ENCODE measurements at regions not wholly inside any gene's neighbourhood (a gene's known extent, or its start where the extent isn't known, plus 50 kb on each side); places are given as distances from the start of the nearest gene placed in this dataset.
A peak's percentile ranks its signal among the peaks of the same experiment; 100 is the strongest.

DNA sequence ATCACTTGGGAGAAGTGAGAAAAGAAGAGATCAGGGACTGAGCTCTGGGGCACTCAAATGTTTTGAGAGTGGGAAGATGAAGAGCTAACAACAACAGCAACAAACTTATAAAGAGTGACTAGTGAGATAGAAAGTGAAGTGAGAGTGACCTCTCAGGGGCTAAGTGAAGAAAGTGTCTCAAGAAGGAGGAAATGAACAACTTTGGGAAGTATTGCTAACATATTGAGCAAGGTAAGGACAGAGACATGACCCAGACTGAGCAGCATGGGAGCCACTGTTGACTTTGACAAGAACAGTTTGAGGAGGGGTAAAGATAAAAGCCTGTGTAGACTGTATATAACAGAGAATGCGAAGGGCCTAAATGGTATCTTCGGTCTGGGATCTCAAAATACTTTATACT is 155.1 kb upstream of the BTG1 start:
- no peak for DNase-seq (ENCODE audit: low read depth)

DNA sequence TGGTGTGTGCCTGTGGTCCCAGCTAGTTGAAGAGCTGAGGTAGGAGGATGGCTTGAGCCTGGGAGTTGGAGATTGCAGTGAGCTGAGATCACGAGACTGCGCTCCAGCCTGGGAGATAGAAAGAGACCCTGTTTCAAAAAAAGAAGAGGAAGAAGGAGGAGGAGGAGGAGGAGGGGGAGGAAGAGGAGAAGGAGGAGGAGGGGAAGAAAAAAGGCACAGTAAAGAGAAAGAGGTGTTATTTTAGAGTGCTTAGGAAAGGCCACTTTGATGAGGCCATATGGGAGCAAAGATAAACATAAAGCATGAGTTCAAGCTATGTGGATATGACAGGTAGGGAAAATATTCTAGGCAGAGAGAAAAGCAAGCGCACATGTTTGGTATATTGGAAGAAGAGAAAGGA is 154.1 kb upstream of the BTG1 start:
- DNase-seq (ENCODE audit: low read depth), result no peak

DNA sequence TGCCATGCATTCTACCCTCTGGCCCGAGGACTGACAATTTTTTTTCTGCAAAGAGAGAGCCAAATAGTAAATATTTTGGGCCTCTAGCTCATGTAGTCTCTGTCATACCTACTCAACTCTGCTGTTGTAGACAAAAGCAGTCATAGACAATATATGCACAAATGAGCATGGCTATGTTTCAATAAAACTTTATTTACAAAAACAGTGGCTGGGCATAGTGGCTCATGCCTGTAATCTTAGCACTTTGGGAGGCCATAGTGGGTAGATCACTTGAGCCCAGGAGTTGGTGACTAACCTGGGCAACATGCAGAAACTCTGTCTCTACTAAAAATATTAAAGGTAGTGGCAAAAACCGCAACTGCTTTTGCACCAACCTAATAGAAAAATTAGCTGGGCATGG is 153.7 kb upstream of the BTG1 start:
- no peak for DNase-seq (ENCODE audit: low read depth)

DNA sequence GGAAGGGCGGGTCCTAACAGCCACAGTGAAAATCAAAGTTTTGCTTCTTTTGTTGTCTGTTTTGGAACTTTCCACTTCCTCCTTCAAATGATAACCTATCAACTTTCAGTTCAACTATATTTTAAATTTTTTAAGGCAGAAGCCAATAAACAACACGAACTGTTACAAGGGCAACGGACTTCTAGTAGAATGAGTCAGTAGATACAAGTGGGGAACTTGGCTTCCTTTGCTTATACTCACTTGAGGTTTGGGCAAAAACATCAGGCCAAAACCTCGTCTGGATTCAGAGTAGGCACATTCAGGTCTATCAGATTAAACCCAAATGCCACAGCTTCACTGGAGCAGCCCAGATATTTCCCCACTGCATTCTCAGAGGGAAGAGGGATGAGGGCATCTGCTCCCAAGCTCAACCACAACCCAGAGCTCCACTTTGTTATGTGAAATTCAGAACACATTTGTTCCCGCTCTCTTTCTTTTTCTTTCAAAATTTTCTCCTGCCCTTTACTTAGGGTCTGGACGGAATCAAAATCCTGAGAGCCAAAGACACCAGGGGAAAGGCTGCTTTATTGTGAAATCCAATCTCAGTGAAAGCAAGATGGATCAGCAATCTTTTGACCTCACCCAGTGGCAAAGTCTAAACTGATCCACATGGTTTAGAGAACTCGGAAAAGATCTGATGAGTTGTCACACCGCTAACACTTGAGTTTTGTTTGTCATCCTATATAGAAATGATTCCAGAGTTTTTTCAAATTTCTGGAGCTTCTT is 152.5 kb upstream of the BTG1 start:
- DNase-seq (ENCODE audit: low read depth), result peak; percentile 46

- DNase-seq (ENCODE audit: low read depth), result no peak
Measured at GRCh38 chr12:92297405-92297804, 151.8 kb upstream of the BTG1 start.

DNA sequence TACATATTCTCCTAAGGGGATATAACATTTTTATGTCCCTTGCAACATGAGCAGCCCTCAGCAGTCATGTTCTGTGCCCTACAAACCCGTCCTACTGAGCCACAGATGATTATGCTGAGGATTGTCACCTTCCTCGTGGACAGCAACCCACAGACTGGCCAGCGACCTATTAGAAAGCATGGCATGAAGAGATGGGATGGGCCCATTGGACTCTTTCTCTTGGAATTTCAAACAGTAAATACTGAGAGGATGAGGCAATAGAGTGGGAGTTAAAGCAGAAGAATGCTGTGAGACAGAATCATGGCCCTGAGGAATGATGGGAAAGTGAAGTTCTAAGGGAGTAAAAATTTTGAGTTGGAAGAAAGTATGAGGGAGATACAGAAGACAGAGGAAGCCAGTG is 149.9 kb upstream of the BTG1 start:
- no peak for DNase-seq (ENCODE audit: low read depth)

DNA sequence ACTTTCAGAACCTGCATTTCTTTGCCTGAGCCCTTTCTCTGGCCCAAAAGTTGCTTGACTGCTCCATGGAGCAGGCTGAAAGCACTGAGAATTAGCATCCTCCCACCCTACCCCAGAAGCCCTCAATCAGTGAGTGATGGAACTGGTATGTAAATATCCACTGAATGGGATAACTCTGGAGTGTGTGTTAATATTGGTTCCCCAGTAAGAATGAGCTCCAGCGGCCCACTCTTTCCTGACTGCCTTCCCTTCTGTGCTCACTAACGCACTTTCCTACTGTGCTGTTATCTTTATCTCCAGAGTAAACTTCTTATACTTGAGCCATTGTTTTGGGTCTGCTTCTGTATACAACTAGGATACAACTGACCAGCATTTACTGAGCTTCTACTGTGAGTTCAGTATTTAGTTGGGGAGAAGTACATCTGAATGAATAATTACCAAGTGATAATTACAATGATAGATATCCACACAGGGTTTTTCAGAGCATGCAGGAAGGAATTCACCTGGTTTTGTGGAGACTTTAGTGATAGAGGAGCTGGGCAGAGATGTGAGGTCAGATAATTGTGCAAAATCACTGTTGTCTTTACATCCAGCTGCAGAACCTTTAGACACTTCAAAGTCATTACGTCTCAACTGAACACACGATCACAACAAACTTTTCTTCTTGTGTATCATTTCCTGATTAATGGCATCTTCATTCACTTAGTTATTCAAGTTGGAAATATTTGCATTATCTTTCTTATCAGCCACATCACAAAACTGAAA is 149.2 kb upstream of the BTG1 start:
- no peak for DNase-seq (ENCODE audit: low read depth)

DNA sequence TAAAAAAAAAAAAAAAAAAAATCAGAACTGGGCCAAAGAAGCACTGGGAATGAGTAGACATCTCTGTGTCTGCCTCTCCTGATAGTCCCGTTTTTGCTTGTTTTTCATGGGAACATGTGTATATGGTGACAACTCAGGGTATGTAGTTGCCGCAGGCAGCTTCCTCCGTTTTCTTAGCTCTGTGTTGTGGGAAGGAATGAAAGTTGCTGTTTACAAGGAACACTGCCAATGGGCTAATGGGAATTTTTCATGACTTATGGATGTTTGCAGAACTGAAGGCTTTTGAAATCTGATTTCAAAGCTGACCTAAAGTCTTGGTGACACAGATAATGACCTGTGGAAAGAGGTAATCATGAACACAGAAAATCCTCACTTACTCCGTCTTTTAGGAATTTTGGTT is 146.4 kb upstream of the BTG1 start:
- no peak for DNase-seq (ENCODE audit: low read depth)

- DNase-seq (ENCODE audit: low read depth), result no peak
Measured at GRCh38 chr12:92290886-92291285, 145.2 kb upstream of the BTG1 start.

DNA sequence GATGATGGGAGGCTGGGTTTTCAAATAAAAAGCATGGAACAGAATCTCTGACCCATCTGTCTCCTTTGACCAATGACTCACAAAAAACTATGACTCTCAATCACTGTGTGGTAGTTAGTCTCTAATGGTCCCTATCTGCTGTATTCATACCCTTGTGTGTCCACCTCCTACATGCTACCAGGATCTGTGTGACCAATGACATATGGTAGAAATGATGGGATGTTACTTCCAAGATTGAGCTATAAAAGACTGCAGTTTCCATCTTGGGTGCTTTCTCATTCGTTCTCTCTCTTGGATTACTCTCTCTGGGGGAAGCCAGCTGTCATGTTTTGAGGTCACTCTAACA is 144.7 kb upstream of the BTG1 start:
- peak; percentile 64 for DNase-seq (ENCODE audit: low read depth)

GRCh38 chr12:92289629-92290349 is 144.1 kb upstream of the BTG1 start:
- peak; percentile 78 for DNase-seq (ENCODE audit: low read depth)

DNA sequence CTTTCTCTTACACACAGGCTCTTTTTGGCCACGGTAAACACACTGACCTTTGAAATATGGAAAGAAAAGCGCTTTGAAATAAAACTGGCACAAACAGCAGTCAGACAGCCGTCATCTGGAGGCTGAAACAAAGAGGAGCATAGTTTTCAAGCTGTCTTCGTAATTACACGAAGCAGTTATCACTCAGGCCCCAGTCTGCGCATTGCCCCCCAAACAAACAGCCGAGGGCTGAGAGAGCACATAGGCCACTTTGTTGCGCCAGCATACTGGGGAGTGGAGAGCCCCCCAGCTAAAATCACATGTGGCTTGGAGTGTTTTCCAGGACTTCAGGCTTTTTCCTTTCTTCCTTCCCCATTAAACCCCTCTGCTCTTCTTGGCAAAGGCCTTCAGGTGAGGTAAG is 142.9 kb upstream of the BTG1 start:
- DNase-seq (ENCODE audit: low read depth), result no peak

DNA sequence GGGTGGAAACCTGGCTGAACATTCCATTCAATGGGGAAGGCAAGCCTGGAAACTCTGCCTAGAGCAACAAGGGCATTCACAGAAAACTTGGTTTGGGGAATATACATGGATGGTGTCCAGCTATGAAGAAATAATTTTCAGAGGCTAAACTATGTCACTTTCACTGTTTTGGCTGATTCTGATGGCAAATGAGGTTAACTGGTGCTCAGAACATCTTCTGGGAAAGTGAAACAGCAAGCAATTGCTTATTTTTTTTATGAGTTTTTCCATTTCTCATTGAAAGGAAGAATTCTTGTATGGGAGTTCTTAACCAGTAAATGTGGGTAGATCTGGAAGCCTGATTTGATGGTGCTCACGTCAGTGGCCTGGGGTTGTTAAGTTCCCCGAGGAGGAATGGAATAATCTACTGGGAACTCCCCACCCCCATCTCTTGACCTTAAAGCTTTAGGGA is 132.8 kb upstream of the BTG1 start:
- DNase-seq (ENCODE audit: low read depth), result no peak

DNA sequence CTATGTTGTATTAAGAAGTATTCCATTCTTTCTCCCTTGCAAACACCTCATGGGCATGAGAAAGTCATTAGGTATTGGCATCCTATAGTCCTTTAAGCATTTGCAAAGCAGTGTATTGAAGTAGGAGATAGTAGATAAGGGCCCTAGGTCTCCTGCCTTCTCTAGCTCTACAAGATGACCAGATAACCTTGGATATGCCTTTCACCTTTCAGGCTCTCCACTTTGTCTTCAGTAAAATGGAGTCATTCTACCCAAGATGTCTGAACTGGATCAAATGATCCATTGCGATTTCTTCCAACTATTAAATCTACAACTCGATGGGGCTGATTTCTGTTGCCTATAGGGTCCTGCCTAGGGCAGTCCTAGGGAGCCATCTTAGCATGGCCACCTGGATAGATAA is 132.1 kb upstream of the BTG1 start:
- no peak for DNase-seq (ENCODE audit: low read depth)

GRCh38 chr12:92276276-92276675 is 130.6 kb upstream of the BTG1 start:
- no peak for DNase-seq (ENCODE audit: low read depth)

DNA sequence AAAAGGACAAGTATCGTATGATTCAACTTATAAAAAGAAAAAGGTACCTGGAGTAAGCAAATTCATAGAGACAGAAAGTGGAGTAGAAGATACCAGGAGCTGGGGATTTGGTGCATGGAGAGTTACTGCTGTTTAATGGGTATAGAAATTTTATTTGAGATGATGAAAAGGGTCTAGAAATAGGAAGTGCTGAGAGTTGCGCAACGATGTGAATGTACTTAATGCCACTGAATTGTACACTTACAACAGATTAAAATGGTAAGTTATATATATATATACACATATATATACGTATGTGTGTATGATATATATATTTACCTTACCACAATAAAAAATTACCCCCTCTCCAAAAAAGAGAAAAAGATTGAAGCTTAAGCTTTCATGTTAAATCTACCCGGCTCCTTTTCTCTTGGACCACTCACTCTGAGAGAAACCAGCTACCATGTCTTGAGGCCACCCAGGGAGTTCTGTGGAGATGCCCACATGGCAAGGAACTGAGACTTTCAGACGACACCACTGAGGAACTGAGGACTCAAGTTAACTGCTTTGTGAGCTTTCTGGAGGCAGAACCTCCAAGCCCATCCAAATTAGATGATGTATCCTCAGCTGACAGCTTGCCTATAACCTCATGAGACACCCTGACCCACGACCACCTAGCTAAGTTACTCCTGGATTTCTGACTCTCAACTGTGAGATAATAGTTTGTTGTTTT is 130.0 kb upstream of the BTG1 start:
- no peak for DNase-seq (ENCODE audit: low read depth)

DNA sequence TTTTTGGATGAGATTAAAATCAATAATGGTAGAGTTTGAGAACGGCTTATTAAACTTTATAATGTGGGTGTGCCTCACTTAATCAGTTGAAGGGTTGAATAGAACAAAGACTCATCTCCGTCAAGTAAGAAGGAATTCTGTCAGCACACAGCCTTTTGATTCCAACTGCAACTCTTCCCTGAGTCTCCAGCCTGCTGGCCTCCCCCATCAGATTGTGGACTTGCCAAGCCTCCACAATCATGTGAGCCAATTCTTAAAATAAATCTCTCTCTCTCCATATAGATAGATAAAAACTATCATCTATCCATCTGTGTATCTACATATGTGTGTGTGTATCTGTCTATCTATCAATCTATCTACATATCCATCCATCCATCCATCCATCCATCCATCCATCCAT is 127.4 kb upstream of the BTG1 start:
- DNase-seq (ENCODE audit: low read depth), result no peak

GRCh38 chr12:92272061-92272964 is 126.7 kb upstream of the BTG1 start:
- no peak for DNase-seq (ENCODE audit: low read depth)

GRCh38 chr12:92271341-92271740 is 125.7 kb upstream of the BTG1 start:
- no peak for DNase-seq (ENCODE audit: low read depth)

DNA sequence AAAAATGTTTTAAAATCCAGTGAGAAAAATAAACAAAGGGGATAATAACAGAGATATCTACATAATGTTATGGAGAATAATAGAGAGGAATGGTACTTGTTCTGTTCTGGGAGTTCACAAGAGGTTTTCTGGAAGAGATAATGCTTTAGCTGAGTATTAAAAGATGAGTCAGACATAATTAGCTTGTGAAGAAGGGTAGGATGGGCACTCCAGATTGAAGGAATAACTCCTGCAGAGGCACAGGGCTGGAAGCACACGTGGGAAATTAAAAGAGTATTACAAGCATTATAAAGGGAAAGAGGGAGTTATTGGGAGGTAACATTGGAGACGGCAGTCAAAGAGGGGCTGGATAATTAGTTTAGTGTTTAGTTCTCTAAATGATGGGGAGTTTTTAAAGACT is 124.9 kb upstream of the BTG1 start:
- DNase-seq (ENCODE audit: low read depth), result no peak

- DNase-seq (ENCODE audit: low read depth), result no peak
Measured at GRCh38 chr12:92268946-92269345, 123.3 kb upstream of the BTG1 start.

All from ELR (cell line).